Heart left ventricle (tissue), 13 donors: ENCODE measurements at regions not wholly inside any gene's neighbourhood (a gene's known extent, or its start where the extent isn't known, plus 50 kb on each side); places are given as distances from the start of the nearest gene placed in this dataset.

Experiments used
- CTCF ChIP-seq, 12 donors: fragments of 200-600 bp; sonication (generic) in 4 of 12; IDR thresholded peaks; one replicate each; pipeline versions ENCODE4 v1.5.0 to v1.8.0; 2018 to 2022; ENCODE audit warnings: antibody characterized with exemption in 12 of 12, mild to moderate bottlenecking in 5 of 12
- POLR2A ChIP-seq, 2 donors: fragments of 450-650 bp; IDR thresholded peaks; one replicate each; pipeline ENCODE4 v1.6.1; 2017; ENCODE audit warnings: antibody characterized with exemption in 2 of 2, mild to moderate bottlenecking in 2 of 2, moderate library complexity in 2 of 2
- donor health status: ischemic (EF 13 %, LVEDD 7.1; RV severe dilation, severe dysfunction).
- donor health status: DM: no; HTN: yes; CAD: no.
- donor health status: DM: no; HTN: no; CAD: no.
- donor health status: ischemic (EF 25% LVEDD 6.9; RV normal size, moderate dysfunction).
- donor health status: ischemic (EF 25% LVEDD 5.7; RV mildly dilated, moderate dysfunction).
- donor health status: ischemic (EF 35%, LVEDD 5.7; RV mildly dilated, moderate dysfunction).
- donor health status: nonischemic (EF 11% LVEDD 7.7; RV severe dilation, severe dysfunction).
- donor health status: DM: yes; HTN: yes; CAD: no.
- donor health status: PGD.
- donor health status: ischemic (EF 29% LVEDD 5.4; RV normal size, mild dysfunction).
- donor health status: nonischemic (EF 23%, LVEDD 6.1; RV moderate dilation, normal function).

GRCh38 chr2:52112141-52112540, 1080.2 kb upstream of the NRXN1 start:
- TF ChIP-seq CTCF (IDR thresholded peaks at IDR 0.05): no peak
- TF ChIP-seq POLR2A (IDR thresholded peaks at IDR 0.05): no peak
